Globus pallidus (tissue), 1 donor: ENCODE measurements at regions not wholly inside any gene's neighbourhood (a gene's known extent, or its start where the extent isn't known, plus 50 kb on each side); places are given as distances from the start of the nearest gene placed in this dataset.
"Not testable (repeated sequence)": the region's sequence is repeated elsewhere in the genome, so short reads cannot be mapped to it uniquely, and the experiment has no call there.

Experiments
- DNase-seq: peaks from one replicate; pipeline ENCODE4 v3.0.0-alpha.2; 2015; ENCODE audit warnings: low spot score

DNA sequence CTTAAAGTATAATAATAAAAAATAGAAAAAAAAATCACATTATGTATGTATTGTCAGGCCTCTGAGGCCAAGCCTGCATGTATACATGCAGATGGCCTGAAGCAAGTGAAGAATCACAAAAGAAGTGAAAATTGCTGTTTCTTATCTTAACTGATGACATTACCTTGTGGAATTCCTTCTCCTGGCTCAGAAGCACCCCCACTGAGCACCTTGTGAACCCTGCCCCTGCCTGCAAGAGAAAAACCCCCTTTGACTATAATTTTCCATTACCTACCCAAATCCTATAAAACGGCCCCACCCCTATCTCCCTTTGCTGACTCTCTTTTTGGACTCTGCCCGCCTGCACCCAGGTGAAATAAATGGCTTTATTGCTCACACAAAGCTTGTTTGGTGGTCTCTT, 1086.5 kb downstream of the SORCS3 start:
- not testable (repeated sequence) for DNase-seq

DNA sequence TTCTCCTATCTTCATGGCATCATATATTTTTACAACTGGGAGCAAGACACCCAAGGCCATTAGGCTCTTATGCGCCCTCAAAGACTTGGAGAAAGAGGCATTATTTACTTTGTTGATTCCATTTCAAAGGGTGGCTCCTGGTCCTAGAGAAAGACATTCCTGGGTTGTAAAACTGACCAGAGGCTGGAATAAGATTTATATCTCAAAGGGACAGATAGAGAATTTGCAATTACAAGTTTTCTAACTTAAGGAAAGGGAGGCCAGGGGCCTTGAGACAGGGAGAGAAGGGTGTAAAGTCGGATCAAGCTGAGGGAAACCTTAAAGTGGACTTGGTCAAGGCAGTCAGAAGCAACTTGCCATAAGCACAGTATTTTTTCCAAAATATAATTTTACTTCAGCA, 1086.0 kb downstream of the SORCS3 start:
- no peak for DNase-seq

DNA sequence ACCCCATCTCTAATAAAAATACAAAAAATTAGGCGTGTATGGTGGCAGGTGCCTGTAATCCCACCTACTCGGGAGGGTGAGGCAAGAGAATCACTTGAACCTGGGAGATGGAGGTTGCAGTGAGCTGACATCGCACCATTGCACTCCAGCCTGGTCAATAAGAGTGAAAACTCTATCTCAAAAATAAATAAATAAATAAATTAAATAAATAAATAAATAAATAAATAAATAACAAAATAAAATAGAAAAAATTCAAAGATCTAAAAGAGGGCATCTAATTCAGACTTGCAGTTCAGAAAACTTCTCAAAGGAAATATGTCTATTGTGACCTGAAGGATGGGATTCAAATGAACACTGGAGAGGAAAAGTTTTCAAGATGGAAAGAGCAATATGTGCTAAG, 1085.1 kb downstream of the SORCS3 start:
- no peak for DNase-seq

DNA sequence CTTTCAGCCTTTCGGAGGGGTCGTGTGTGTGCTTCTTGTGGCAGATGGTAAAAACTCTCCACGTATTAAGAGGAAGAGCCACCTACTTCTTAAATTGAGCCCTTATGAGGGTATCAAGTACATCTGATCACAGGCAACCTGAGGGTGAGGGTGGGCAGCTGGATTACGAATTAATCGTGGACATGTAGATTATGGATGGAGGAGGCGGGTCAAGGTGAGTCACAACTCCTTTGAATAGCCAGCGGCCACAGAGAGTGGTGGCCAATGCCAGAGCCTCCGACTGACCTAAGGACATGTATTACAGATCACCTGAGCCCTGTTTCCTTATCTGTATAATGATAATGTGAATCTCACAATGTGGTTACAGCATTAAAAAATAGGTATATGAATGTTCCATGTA, 1083.9 kb downstream of the SORCS3 start:
- DNase-seq, result no peak

DNA sequence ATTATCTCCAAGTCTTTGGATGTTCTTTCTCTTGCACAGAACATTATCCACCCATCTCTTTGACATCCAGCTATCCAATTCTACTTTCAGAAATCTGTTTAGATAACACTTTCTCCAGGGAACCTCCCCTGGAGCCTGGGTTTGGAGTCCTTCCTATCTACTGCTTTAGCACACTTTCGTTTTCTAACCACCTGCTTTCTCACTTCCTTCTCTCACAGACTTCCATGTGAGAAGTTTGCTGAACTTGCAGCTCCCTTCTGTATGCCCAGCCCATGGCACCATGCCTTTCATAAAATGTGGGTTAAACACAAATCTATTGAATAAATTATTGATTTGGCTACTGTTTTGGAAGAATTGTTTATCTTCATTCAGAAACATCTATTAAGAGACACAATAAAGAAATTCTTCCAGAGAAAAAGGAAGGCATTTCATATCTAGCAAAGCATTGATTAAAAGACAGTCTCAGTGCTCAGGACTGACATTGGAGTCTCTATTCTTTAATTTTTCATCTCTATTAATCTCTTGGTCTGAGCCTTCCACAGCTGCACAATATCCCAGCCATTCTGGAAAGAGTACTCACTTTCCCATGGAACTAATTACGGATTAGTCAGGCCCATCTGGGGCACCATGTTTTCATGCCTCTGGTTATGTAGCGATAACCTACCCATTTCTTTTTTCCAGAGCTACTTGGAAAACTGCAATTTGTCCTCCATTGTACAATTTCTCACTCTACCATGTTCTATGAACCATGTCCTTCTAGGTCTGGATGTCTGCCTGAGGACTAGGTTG, 1077.3 kb downstream of the SORCS3 start:
- no peak for DNase-seq

DNA sequence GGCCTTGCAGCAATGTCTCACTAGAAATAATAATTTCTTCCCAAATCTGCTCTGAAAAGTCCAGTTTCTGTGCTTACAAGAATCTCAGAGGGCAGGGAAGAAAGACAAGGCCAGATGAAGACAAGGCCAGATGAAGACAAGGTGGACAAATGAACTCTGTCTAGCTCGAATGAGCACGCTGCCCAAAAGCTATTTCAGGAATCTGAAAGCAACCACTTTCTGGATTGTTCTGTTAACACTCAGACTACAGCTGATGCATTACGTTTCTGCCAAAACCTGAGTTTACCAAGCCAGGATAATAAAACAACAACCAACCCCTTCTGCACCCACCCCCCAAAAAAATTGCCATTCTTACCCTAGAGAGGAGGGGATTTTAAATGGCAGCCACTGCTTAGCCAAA, 1073.6 kb downstream of the SORCS3 start:
- DNase-seq, result no peak

DNA sequence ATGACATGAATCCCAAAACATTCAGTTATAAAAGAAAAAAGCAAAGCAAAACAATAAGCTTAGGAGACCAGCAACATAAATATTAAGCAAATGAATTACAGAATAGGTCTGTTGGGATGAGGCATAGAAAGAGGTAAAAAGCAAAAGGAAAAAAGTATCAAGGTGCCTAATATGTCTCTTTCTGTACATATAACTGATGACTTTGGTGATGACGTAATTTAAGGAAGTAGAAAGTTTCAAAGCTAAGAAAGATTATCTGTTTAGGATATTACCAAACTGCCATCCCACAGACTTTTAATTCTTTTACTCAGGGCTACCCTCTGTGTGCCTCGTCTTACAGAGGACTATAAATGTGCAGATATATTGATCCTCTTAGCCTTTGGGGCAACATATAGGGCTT, 1066.5 kb downstream of the SORCS3 start:
- DNase-seq, result no peak

DNA sequence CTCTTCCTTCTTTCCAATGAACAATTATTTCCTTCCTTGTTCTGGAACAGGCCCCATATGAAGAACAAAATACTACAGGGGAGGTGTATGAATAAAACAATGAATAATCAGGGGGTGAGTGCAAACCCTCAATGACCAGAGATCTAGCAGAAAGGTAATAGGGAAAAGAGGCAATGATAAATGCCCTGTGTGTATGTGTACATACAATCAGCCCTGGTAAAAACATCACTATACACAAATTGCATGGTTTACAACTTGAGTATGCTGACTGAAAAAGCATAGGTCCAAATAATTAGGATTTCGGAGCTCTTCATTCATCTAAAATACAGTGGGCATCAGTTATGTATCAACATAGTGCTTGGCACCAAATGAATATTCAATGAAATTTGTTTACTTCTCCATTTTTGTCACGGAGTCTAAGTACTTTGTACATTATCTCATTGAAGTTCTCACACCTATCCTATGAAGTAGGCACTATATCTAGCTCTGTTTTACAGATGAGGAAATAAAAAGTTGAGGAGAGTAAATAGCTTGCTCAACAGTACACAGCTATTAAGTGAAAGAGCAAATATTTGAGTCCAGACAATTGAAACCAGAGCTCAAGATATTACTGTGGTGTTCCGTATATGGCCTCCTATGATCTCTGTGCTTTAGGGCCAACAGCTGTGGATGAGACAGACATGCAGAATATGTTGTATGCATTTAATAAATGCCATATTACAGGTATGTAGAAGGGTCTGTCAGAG, 1065.4 kb downstream of the SORCS3 start:
- no peak for DNase-seq

DNA sequence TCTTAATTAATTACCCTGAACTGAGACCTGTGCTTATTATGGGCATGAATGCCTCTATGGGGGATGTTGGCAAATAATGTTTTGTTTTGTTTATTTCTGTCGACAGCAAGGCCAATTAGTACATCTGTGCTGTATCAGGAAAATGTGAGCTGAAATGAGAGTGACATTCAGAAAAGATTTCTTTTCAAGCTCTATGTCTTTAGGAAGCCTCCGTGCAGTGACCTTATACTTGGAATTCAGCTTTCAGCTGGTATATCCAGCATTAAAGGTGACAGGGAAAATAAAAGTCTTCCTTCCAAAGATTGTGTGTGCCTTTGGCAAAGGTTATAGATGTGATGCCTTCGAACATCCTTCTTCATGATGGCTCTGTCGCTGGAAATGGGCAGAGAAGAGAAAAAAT, 1061.1 kb downstream of the SORCS3 start:
- DNase-seq, result no peak

DNA sequence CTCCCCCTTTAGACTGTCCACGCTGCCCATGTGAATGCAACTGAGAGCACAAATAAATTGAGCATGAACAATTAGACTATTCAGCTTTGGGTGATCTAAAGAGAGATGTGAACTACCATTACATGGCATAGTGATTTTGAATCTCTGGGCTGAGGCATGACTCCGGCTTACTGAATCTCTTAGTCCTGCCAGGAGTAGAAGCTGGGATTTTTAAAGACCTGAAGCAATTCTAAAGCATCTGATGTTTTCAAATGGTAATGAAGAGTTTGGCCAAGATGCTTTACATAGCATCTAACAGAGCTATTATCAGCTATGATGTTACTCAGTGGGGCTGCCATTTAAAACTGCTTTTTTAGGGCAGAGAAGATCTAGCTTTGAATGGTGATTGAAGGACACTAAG, 1059.1 kb downstream of the SORCS3 start:
- DNase-seq, result no peak

DNA sequence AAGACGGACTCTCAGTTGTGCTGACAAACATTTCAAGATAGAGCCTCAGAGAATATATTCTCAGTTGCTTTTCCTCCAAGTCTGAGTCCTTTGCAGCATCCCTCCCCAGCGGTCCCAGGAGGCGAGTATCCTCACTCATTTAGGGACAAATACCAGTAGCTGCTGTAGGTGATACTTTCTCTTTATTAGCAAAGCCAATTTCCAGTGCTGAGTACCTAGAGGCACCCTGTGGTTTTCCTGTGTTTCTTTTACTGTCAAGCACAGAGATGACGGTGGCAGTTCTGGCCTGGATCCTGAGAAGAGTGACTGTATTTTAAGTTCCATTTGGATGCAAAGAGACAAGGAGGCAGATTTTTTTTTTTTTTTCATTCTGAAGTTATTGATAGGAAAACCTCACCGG, 1058.4 kb downstream of the SORCS3 start:
- DNase-seq, result no peak

DNA sequence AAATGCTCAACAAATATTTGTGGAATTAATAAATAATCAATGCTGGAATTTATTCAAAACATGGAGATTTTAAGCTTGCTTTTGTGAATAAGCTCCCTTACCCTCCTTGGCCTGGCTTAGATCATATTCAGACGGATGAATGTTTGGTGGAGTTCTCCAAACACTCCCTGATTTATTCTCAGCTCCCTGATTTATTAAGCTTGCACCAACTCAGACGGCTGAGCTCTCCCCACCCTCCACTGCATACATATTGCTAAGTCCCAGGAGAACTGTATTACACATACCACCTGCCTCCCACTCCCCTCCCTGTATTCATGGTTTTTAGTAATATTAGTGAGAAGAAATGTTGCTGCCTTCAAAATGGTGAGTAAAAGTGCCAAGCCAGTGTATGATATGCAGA, 1057.5 kb downstream of the SORCS3 start:
- DNase-seq, result no peak

DNA sequence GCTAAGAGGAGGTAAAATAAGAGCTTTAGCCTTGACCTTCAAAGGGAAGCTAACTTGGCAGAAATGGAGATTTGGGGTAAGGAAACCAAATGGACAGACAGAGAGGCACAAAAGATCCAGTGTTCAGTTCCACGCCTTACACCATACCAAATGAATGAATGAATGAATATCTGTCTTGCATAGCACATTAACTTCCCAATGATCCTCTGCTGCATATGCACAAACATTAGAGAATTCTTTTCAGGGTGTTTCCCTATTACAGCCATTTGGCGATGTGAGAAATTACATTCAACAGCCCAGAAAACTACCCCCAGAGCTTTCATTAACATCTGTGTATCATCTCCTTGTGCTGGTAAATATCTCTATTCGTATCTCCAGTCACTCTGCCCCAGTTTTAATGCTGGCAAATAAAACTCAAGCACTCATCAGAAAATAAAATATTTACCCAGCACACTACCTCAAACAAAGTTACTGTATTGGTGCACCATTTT, 1056.2 kb downstream of the SORCS3 start:
- DNase-seq, result no peak

DNA sequence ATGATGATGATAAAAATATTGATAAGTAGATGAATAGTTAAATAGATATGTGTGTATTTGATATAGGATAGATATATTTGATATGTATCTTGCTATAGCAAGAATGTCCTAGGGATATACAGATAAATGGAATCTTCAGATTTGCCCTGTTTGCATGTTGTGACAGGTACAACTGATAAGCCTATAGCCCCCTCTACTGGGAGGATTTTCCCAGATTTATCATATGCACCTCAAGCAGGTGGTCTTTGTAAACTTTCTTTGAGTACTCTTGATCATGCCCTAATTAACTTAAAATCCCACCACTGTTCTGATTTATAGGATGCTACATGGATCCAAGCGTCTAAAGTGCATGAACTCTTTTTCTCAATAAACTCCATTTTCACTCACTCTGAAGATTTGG, 1050.7 kb downstream of the SORCS3 start:
- DNase-seq, result no peak

DNA sequence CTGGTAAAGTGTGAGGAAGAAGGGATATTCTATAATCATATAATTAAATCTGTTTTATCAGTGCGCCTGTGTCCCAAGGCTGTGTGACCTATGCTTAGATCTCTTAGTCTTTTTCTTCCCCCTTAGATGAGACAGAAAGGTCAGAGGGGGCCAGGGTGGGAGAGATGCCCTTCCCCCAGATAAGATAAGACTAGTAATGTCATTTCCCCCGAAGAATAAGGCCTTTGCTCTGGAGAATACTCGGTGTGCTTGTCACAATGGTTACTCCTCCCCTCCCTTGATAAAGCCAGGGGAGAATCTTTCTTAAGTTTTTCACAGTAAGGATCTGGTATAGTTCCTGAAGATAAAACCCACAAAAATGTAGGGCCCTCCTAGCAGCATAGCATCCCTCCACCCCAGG, 1041.8 kb downstream of the SORCS3 start:
- DNase-seq, result no peak

DNA sequence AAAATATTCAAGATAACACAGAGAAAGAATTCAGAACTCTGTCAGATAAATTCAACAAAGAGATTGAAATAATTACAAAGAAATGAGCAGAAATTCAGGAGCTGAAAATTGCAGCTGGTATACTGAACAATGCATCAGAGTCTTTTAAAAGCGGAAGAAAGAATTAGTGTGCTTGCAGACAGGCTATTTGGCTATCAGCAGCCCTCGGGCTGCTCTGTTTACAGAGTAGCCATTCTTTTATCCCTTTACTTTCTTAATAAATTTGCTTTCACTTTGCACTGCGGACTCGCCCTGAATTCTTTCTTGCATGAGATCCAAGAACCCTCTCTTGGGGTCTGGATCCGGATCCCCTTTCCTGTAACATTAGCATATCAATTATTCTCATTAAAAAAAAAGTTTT, 1040.0 kb downstream of the SORCS3 start:
- no peak for DNase-seq

DNA sequence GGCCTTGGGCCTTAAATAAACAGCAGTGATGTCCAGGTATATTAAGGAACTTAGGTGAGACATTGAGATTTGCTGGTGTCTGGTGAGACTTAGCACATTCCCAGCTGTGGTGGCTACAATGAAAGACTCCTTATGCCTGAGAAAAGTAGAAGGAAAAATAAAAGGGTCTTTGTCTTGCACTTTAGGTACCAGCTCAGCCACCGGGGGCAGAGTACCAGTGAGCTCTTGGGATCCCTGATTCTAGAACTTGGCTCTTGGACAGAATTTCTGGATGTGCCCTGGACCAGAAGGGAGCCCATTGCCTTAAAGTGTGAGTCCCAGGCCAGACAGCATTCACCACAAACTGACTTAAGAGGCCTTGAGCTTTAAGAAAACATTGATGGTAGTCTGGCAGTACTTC, 1038.7 kb downstream of the SORCS3 start:
- no peak for DNase-seq

DNA sequence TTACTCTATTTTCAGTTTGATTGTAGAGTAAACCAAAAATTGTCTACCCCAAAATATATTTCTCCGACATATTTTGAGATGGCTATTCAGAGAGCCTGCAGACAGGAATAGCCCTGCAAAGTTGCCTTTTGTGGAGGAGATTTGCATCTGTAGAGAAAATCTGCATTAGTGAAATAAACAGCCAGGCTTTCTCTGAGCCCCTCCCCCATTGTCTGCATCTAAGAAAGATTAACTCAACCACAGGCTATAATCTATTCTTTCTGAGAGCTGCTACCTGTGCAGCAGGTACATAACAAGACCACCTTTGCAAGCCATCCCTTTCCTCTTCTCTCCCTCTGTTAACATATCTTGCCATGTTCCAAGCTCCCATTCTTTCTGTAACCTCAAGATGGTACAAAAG, 1034.2 kb downstream of the SORCS3 start:
- DNase-seq, result no peak

DNA sequence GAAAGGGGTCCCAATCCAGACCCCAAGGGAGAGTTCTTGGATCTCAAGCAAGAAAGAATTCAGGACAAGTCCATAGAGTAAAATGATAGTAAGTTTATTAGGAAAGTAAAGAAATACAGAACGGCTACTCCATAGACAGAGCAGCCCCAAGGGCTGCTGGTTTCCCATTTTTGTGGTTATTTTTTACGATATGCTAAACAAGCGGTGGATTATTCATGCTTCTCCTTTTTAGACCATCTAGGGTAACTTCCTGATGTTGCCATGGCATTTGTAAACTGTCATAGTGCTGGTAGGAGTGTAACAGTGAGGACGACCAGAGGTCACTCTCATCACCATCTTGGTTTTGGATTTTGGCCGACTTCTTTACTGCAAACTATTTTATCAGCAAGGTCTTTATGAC, 1033.4 kb downstream of the SORCS3 start:
- DNase-seq, result no peak

DNA sequence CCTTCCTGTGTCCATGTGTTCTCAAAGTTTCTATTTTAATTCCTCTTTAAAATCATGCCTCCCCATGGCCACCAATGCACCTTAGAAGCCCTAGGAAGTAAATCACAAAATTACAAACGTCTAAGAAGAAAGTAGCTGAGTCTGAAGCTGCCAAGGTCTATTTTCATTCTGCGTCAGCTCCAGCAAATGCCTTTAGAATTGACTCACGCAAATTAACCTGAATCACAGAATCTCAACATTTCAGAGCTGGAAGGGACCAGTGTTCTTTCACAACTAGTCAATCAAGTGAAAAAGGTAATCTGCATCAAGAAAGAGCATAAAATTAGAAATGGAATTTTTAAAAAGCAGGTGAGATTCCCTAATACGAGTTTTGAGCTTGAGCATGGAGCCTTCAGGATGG, 1017.6 kb downstream of the SORCS3 start:
- DNase-seq, result no peak

DNA sequence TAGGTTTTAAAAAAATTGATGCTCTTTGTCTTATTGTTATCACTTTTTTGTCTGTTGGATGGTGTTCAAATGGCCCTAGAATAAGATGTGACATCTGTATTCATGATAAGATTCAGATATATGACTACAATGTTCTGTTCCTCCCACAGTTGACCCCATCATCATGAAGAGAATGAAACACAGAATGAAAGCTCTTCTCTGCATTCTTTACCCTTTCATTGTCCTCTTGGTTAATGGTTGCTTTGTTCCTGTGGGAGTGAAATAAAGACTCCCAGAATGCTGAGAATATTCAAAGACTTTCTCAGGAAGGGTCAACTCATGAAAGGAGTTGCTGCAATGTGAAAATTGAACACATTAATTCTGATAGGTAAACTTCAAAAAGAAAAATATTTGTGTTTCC, 1015.8 kb downstream of the SORCS3 start:
- no peak for DNase-seq

DNA sequence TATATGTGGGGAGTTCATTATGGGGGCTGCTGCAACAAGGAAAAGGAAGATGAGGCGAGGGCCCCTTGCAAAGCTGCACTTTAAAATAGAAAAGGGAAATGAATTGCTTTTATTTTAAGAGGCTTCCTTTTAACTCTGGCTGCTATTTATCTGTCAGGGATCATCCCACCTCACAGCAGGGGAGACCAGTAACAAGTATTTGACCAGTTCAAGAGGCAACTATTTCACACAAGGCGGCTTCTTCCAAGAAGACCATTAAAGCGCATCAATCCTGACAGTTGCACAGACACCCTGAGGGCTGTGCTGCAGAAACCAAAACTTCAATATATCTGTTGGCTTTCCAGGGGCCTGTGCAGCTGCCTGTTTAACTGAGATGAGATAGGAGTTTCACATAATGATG, 1009.2 kb downstream of the SORCS3 start:
- no peak for DNase-seq

DNA sequence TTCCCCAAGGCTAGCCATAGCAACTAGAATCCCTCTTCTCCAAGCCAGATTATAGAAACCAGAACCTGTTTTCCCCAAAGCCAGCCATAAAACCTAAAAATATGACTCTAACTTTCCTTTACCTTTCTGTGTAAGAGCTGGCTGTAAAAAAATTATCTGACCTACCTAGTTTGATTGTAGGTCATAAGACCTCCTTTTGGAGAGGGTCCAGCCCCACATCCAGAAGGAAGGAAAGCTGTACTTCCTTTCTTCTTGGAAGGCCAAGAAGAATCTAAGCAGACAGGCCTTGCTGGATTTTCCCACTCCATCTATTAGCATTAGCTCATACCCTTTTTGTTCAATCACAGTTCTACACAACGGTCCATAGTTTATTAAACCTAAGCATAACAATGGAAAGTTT, 1006.3 kb downstream of the SORCS3 start:
- DNase-seq, result no peak

DNA sequence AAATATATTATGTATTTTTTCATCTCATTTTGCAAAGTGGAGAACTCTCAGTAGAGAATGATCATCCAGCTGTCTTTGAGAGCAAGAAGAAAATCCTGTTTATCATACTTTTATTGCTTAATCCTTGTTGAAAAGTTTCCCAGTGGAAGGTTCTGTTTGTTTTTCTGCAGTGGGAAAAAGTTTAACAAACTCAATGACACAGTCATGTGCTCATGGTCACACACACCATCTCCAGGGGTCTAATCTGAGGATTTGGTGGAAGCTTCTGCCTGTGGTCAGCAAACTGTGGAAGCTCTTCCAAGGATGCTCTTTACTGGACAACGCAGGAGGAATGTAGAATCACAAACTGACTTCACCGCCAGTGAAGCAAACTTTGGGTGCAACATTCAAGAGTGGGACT, 1003.9 kb downstream of the SORCS3 start:
- DNase-seq, result no peak
